Endothelial cell (in vitro differentiated cells): ENCODE measurements at regions not wholly inside any gene's neighbourhood (a gene's known extent, or its start where the extent isn't known, plus 50 kb on each side); places are given as distances from the start of the nearest gene placed in this dataset.
"Not testable (repeated sequence)": the region's sequence is repeated elsewhere in the genome, so short reads cannot be mapped to it uniquely, and the experiment has no call there.

Source experiments
- DNase-seq: peaks from one replicate; pipeline ENCODE4 v3.0.0; 2021; ENCODE audit warnings: low spot score
- H3K27ac Mint-ChIP-seq: one replicate; pipeline ENCODE4 v1.8.0; 2021; ENCODE audit warnings: mixed read lengths, inconsistent platforms; ENCODE audit not compliant: unreplicated experiment
- H3K27me3 Mint-ChIP-seq: one replicate; pipeline ENCODE4 v1.8.0; 2021; ENCODE audit warnings: mild to moderate bottlenecking, moderate library complexity, mixed read lengths, inconsistent platforms; ENCODE audit not compliant: unreplicated experiment
- H3K36me3 Mint-ChIP-seq: one replicate; pipeline ENCODE4 v1.8.0; 2021; ENCODE audit warnings: mild to moderate bottlenecking, low read depth, mixed read lengths, inconsistent platforms; ENCODE audit not compliant: unreplicated experiment
- H3K4me1 Mint-ChIP-seq: one replicate; pipeline ENCODE4 v1.8.0; 2021; ENCODE audit warnings: mild to moderate bottlenecking, mixed read lengths, inconsistent platforms; ENCODE audit not compliant: unreplicated experiment
- H3K4me3 Mint-ChIP-seq: one replicate; pipeline ENCODE4 v1.8.0; 2021; ENCODE audit warnings: mild to moderate bottlenecking, mixed read lengths, inconsistent platforms; ENCODE audit not compliant: unreplicated experiment
- H3K9me3 Mint-ChIP-seq: one replicate; pipeline ENCODE4 v1.8.0; 2021; ENCODE audit warnings: mixed read lengths, inconsistent platforms; ENCODE audit not compliant: unreplicated experiment
- CTCF ChIP-seq: fragments of 200-600 bp; sonication (generic); IDR thresholded peaks from one replicate; pipeline ENCODE4 v1.5.0; 2021; ENCODE audit warnings: antibody characterized with exemption; ENCODE audit not compliant: unreplicated experiment

GRCh38 chr3:157905885-157906284 is 200.3 kb downstream of the SHOX2 start:
- no peak for TF ChIP-seq CTCF
- Mint-ChIP-seq H3K36me3 (peaks cover 3% of the 10 kb centered on the region), H3K4me3 (no peak overlapping the region), H3K4me1 (peaks cover 11% of the 10 kb centered on the region), H3K27ac (no peak overlapping the region), H3K9me3 (peaks cover 4% of the 10 kb centered on the region), H3K27me3 (no peaks in the 10 kb centered on the region)
- no peak for DNase-seq

- H3K27me3 Mint-ChIP-seq, H3K4me3 Mint-ChIP-seq, H3K36me3 Mint-ChIP-seq, DNase-seq, H3K4me1 Mint-ChIP-seq, H3K9me3 Mint-ChIP-seq, H3K27ac Mint-ChIP-seq: not testable (repeated sequence)
Observed at GRCh38 chr3:157902680-157903079, 203.5 kb downstream of the SHOX2 start.

- H3K27ac Mint-ChIP-seq, result no peak overlapping the region
- TF ChIP-seq CTCF, result no peak
- H3K27me3 Mint-ChIP-seq, result no peaks in the 10 kb centered on the region
- no peaks in the 10 kb centered on the region for H3K4me1 Mint-ChIP-seq
- H3K9me3 Mint-ChIP-seq, result no peaks in the 10 kb centered on the region
- H3K36me3 Mint-ChIP-seq, result no peaks in the 10 kb centered on the region
- no peak overlapping the region for H3K4me3 Mint-ChIP-seq
- no peak for DNase-seq
Observed at GRCh38 chr3:157888040-157888439, 218.2 kb downstream of the SHOX2 start.

- Mint-ChIP-seq H3K36me3 (no peaks in the 10 kb centered on the region), H3K9me3 (no peaks in the 10 kb centered on the region), H3K4me3 (no peak overlapping the region), H3K4me1 (peaks cover 7% of the 10 kb centered on the region), H3K27ac (no peak overlapping the region), H3K27me3 (no peaks in the 10 kb centered on the region)
- no peak for DNase-seq
- no peak for TF ChIP-seq CTCF
Observed at GRCh38 chr3:157876556-157876955, 229.7 kb downstream of the SHOX2 start.

- TF ChIP-seq CTCF, result no peak
- peaks cover 7% of the 10 kb centered on the region for H3K4me1 Mint-ChIP-seq
- no peaks in the 10 kb centered on the region for H3K36me3 Mint-ChIP-seq
- no peaks in the 10 kb centered on the region for H3K9me3 Mint-ChIP-seq
- no peak overlapping the region for H3K27ac Mint-ChIP-seq
- DNase-seq, result no peak
- no peak overlapping the region for H3K4me3 Mint-ChIP-seq
- H3K27me3 Mint-ChIP-seq, result no peaks in the 10 kb centered on the region
Observed at GRCh38 chr3:157872902-157873301, 233.3 kb downstream of the SHOX2 start.
